ENCODE measurements at regions not wholly inside any gene's neighbourhood (a gene's known extent, or its start where the extent isn't known, plus 50 kb on each side); places are given as distances from the start of the nearest gene placed in this dataset.

- TF ChIP-seq CTCF (IDR thresholded peaks at IDR 0.05), result no peak
- TF ChIP-seq POLR2A (IDR thresholded peaks at IDR 0.05), result no peak
Observed at GRCh38 chr20:57811374-57812020, 101.7 kb upstream of the PMEPA1 start.

Measured in uterus (tissue), 2 donors.